H9 (cell line): ENCODE measurements at regions not wholly inside any gene's neighbourhood (a gene's known extent, or its start where the extent isn't known, plus 50 kb on each side); places are given as distances from the start of the nearest gene placed in this dataset.

ENCODE experiments used
- DNase-seq: peaks from one replicate; pipeline ENCODE4 v3.0.0-alpha.2; 2017
- H2AFZ ChIP-seq: one replicate; pipeline ENCODE4 v1.6.1; 2013; ENCODE audit warnings: mild to moderate bottlenecking, low read length, control low read depth, moderate library complexity
- H2AK5ac ChIP-seq: 2 replicates; pipeline ENCODE4 v1.6.1; 2013; ENCODE audit warnings: low read length, control low read depth, mixed read lengths; ENCODE audit not compliant: insufficient read length
- H2BK120ac ChIP-seq: one replicate; pipeline ENCODE4 v1.6.1; 2013; ENCODE audit warnings: low read depth, mild to moderate bottlenecking, low read length, control low read depth, inconsistent platforms; ENCODE audit not compliant: poor library complexity, severe bottlenecking
- H2BK12ac ChIP-seq: 2 replicates; pipeline ENCODE4 v1.6.1; 2013; ENCODE audit warnings: low read length, control low read depth, mixed read lengths, low read depth; ENCODE audit not compliant: insufficient read length
- H2BK15ac ChIP-seq: 2 replicates; pipeline ENCODE4 v1.6.1; 2013; ENCODE audit warnings: low read depth, low read length, control low read depth
- H2BK20ac ChIP-seq: one replicate; pipeline ENCODE4 v1.6.1; 2013; ENCODE audit warnings: low read depth, mild to moderate bottlenecking, low read length, control low read depth, inconsistent platforms; ENCODE audit not compliant: poor library complexity, severe bottlenecking
- H2BK5ac ChIP-seq: 2 replicates; pipeline ENCODE4 v1.6.1; 2013; ENCODE audit warnings: low read length, control low read depth, mixed read lengths; ENCODE audit not compliant: insufficient read length
- H3K14ac ChIP-seq: 2 replicates; pipeline ENCODE4 v1.6.1; 2013; ENCODE audit warnings: low read length, control low read depth; ENCODE audit not compliant: insufficient read depth
- H3K18ac ChIP-seq: 2 replicates; pipeline ENCODE4 v1.6.1; 2013; ENCODE audit warnings: low read depth, mild to moderate bottlenecking, mixed read lengths, low read length, control low read depth; ENCODE audit not compliant: insufficient read length
- H3K23ac ChIP-seq: 2 replicates; pipeline ENCODE4 v1.6.1; 2013; ENCODE audit warnings: low read length, control low read depth, mixed read lengths, low read depth; ENCODE audit not compliant: insufficient read length
- H3K23me2 ChIP-seq: 2 replicates; pipeline ENCODE4 v1.6.1; 2013; ENCODE audit warnings: low read depth, mild to moderate bottlenecking, mixed read lengths, low read length, control low read depth; ENCODE audit not compliant: insufficient read length, poor library complexity, severe bottlenecking
- H3K27ac ChIP-seq: 2 replicates; pipeline ENCODE4 v1.5.1; 2013; ENCODE audit warnings: low read length, control low read depth, mixed read lengths, low read depth; ENCODE audit not compliant: insufficient read length
- H3K27me3 ChIP-seq: 2 replicates; pipeline ENCODE4 v1.6.1; 2013; ENCODE audit warnings: low read length, control low read depth, inconsistent platforms; ENCODE audit not compliant: insufficient read depth
- H3K4ac ChIP-seq: 2 replicates; pipeline ENCODE4 v1.6.1; 2013; ENCODE audit warnings: low read depth, mild to moderate bottlenecking, control low read depth, inconsistent platforms, low read length, moderate library complexity
- H3K4me1 ChIP-seq: 2 replicates; pipeline ENCODE4 v1.6.1; 2013; ENCODE audit warnings: low read length, control low read depth, inconsistent platforms; ENCODE audit not compliant: insufficient read depth
- H3K4me2 ChIP-seq: 2 replicates; pipeline ENCODE4 v1.6.1; 2013; ENCODE audit warnings: low read length, control low read depth, mixed read lengths; ENCODE audit not compliant: insufficient read length, insufficient read depth
- H3K56ac ChIP-seq: 2 replicates; pipeline ENCODE4 v1.6.1; 2013; ENCODE audit warnings: low read depth, mild to moderate bottlenecking, mixed read lengths, low read length, control low read depth; ENCODE audit not compliant: insufficient read length
- H3K79me1 ChIP-seq: 2 replicates; pipeline ENCODE4 v1.6.1; 2013; ENCODE audit warnings: low read depth, mild to moderate bottlenecking, moderate library complexity, low read length, control low read depth, inconsistent platforms; ENCODE audit not compliant: insufficient read depth, poor library complexity, severe bottlenecking
- H3K79me2 ChIP-seq: 2 replicates; pipeline ENCODE4 v1.6.1; 2013; ENCODE audit warnings: low read length, control low read depth, inconsistent platforms; ENCODE audit not compliant: insufficient read depth
- H3K9ac ChIP-seq: 2 replicates; pipeline ENCODE4 v1.6.1; 2013; ENCODE audit warnings: low read length, control low read depth, mixed read lengths; ENCODE audit not compliant: insufficient read length; ENCODE audit errors: extremely low read depth
- H3K9me3 ChIP-seq: one replicate; pipeline ENCODE4 v1.6.1; 2013; ENCODE audit warnings: low read depth, low read length, inconsistent platforms; ENCODE audit not compliant: control insufficient read depth
- H3T11ph ChIP-seq: one replicate; pipeline ENCODE4 v1.6.1; 2013; ENCODE audit warnings: mild to moderate bottlenecking, low read length, control low read depth, inconsistent platforms
- H4K20me1 ChIP-seq: one replicate; pipeline ENCODE4 v1.6.1; 2013; ENCODE audit not compliant: control insufficient read depth, insufficient read length, insufficient read depth
- H4K5ac ChIP-seq: 2 replicates; pipeline ENCODE4 v1.6.1; 2013; ENCODE audit warnings: low read depth, mild to moderate bottlenecking, mixed read lengths, low read length, control low read depth; ENCODE audit not compliant: insufficient read length
- H4K8ac ChIP-seq: replicated peaks from 2 replicates; pipeline ENCODE4 v1.6.1; 2013; ENCODE audit warnings: low read length, control low read depth, mixed read lengths, low read depth; ENCODE audit not compliant: insufficient read length
- H4K91ac ChIP-seq: 2 replicates; pipeline ENCODE4 v1.6.1; 2013; ENCODE audit warnings: low read depth, mild to moderate bottlenecking, moderate library complexity, mixed read lengths, low read length, control low read depth; ENCODE audit not compliant: insufficient read length
- H3K27ac Mint-ChIP-seq, 3 experiments: 2 replicates in 2 of 3; 3 replicates in 1 of 3; pipeline ENCODE4 v1.8.0; 2020 to 2021; ENCODE audit warnings: mixed read lengths in 3 of 3, mild to moderate bottlenecking in 1 of 3, moderate library complexity in 1 of 3
- H3K27me3 Mint-ChIP-seq: 2 replicates; pipeline ENCODE4 v1.8.0; 2021; ENCODE audit warnings: low read depth, mild to moderate bottlenecking, moderate library complexity, mixed read lengths
- H3K36me3 Mint-ChIP-seq, 3 experiments: 2 replicates in 2 of 3; 3 replicates in 1 of 3; pipeline ENCODE4 v1.8.0; 2020 to 2021; ENCODE audit warnings: low read depth in 3 of 3, mixed read lengths in 3 of 3; ENCODE audit not compliant: insufficient read depth in 1 of 3
- H3K4me1 Mint-ChIP-seq, 2 experiments: 2 replicates each; pipeline ENCODE4 v1.8.0; 2020; ENCODE audit warnings: mixed read lengths in 2 of 2
- H3K4me3 Mint-ChIP-seq, 2 experiments: 2 replicates in 1 of 2; 3 replicates in 1 of 2; pipeline ENCODE4 v1.8.0; 2020 to 2021; ENCODE audit warnings: mild to moderate bottlenecking in 2 of 2, mixed read lengths in 2 of 2, moderate library complexity in 1 of 2
- H3K9me3 Mint-ChIP-seq, 2 experiments: 2 replicates in 1 of 2; 3 replicates in 1 of 2; pipeline ENCODE4 v1.8.0; 2020; ENCODE audit warnings: mild to moderate bottlenecking in 2 of 2, mixed read lengths in 2 of 2, moderate library complexity in 1 of 2
- CTCF ChIP-seq: fragments of 200-600 bp; sonication (generic); conservative IDR thresholded peaks from 3 replicates; pipeline ENCODE4 v1.8.0; 2021; ENCODE audit warnings: antibody characterized with exemption, mild to moderate bottlenecking
- WGBS: extraction: QIAGEN DNeasy Blood & Tissue Kit; methylation state at CpG from one replicate; pipeline ENCODE4 v1.1.7; 2013; ENCODE audit warnings: missing lambda C conversion rate, low lambda C conversion rate, mixed read lengths; ENCODE audit not compliant: insufficient read length; ENCODE audit errors: extremely low coverage; 5-methylcytosine and 5-hydroxymethylcytosine counted together

GRCh38 chr12:114976372-114976771 lies 292.4 kb upstream of the TBX3 start:
- Histone ChIP-seq H2AFZ (no peak overlapping the region), H3K14ac (no peak overlapping the region), H2BK20ac (no peak overlapping the region), H3K4me1 (no peaks in the 10 kb centered on the region), H4K91ac (no peak overlapping the region), H4K20me1 (no peaks in the 10 kb centered on the region), H3T11ph (no peak overlapping the region), H4K8ac (no peak overlapping the region), H3K27ac (no peak overlapping the region), H3K23me2 (no peaks in the 10 kb centered on the region), H2BK5ac (no peak overlapping the region), H3K4ac (no peak overlapping the region), H2BK120ac (no peak overlapping the region), H3K23ac (no peak overlapping the region), H2AK5ac (no peak overlapping the region), H3K9me3 (no peaks in the 10 kb centered on the region), H4K5ac (no peak overlapping the region), H3K56ac (no peak overlapping the region), H3K4me2 (no peak overlapping the region), H2BK15ac (no peak overlapping the region), H3K79me1 (no peaks in the 10 kb centered on the region), H3K79me2 (no peaks in the 10 kb centered on the region), H3K9ac (no peak overlapping the region), H3K27me3 (no peaks in the 10 kb centered on the region), H2BK12ac (no peak overlapping the region), H3K18ac (no peak overlapping the region)
- WGBS = no CpG with 5 or more reads among the region's 2 CpGs
- TF ChIP-seq CTCF = no peak
- Mint-ChIP-seq H3K4me3 (no peak overlapping the region), H3K27ac (no peak overlapping the region), H3K27me3 (peaks cover 20% of the 10 kb centered on the region), H3K9me3 (peaks cover 0 to 2% of the 10 kb centered on the region in 2 experiments; a peak in 1 of 5 replicates), H3K4me1 (no peaks in the 10 kb centered on the region), H3K36me3 (no peaks in the 10 kb centered on the region)
- DNase-seq = no peak
